ENCODE measurements at regions not wholly inside any gene's neighbourhood (a gene's known extent, or its start where the extent isn't known, plus 50 kb on each side); places are given as distances from the start of the nearest gene placed in this dataset.
"Not testable (repeated sequence)": the region's sequence is repeated elsewhere in the genome, so short reads cannot be mapped to it uniquely, and the experiment has no call there.

DNA sequence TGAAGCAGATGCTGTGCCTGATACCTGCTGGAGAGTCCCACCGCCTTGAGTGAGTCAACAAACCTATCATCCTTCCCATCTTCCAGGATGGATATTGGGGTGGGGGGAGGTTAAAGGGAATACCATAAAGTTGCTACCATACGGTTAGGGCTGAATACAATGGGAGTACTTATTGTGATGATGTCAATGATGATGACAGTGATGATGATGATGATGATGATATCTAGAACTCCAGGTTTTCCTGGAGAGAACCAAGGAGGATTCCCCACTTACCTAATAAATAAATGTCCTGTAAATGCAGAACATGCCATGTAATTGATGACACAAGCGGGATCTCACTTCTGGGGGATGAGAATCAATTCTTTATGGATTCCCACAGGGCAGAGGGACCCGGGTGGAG lies 370.9 kb downstream of the BCL2L11 start:
- H3K27me3 Mint-ChIP-seq (ENCODE audit: unreplicated experiment); H3K36me3 Mint-ChIP-seq (ENCODE audit: insufficient read depth, unreplicated experiment); intact Hi-C loops (cut with micrococcal nuclease; ENCODE audit: unreplicated experiment); CTCF ChIA-PET; DNase-seq; H3K27ac Mint-ChIP-seq (ENCODE audit: unreplicated experiment); H3K4me1 Mint-ChIP-seq (ENCODE audit: low read depth, unreplicated experiment); BruUV-seq (replicated peaks); H3K9me3 Mint-ChIP-seq (ENCODE audit: low read depth, unreplicated experiment): not testable (repeated sequence)
- H3K4me3 Mint-ChIP-seq (ENCODE audit: low read depth, unreplicated experiment): peak overlapping the region; percentile 32

- H3K27me3 Mint-ChIP-seq (ENCODE audit: unreplicated experiment); H3K9me3 Mint-ChIP-seq (ENCODE audit: low read depth, unreplicated experiment); DNase-seq; intact Hi-C loops (cut with micrococcal nuclease; ENCODE audit: unreplicated experiment); BruUV-seq (replicated peaks); CTCF ChIA-PET; H3K4me1 Mint-ChIP-seq (ENCODE audit: low read depth, unreplicated experiment); H3K36me3 Mint-ChIP-seq (ENCODE audit: insufficient read depth, unreplicated experiment): not testable (repeated sequence)
- Mint-ChIP-seq H3K4me3 (ENCODE audit: low read depth, unreplicated experiment) (peak overlapping the region; percentile 63), H3K27ac (ENCODE audit: unreplicated experiment) (peak overlapping the region; percentile 64)
These were observed 372.4 kb downstream of the BCL2L11 start for GRCh38 chr2:111492995-111493719.

GRCh38 chr2:111493720-111494078 lies 373.0 kb downstream of the BCL2L11 start:
- Mint-ChIP-seq H3K4me1 (ENCODE audit: low read depth, unreplicated experiment) (peaks cover 11% of the 10 kb centered on the region), H3K27ac (ENCODE audit: unreplicated experiment) (peak overlapping the region; percentile 64), H3K4me3 (ENCODE audit: low read depth, unreplicated experiment) (peak overlapping the region; percentile 63)
- intact Hi-C loops (cut with micrococcal nuclease; ENCODE audit: unreplicated experiment); DNase-seq; H3K27me3 Mint-ChIP-seq (ENCODE audit: unreplicated experiment); H3K36me3 Mint-ChIP-seq (ENCODE audit: insufficient read depth, unreplicated experiment); CTCF ChIA-PET; H3K9me3 Mint-ChIP-seq (ENCODE audit: low read depth, unreplicated experiment): not testable (repeated sequence)
- TSS peak; percentile 59 for BruUV-seq (replicated peaks)

- H3K9me3 Mint-ChIP-seq (ENCODE audit: low read depth, unreplicated experiment); CTCF ChIA-PET; DNase-seq; H3K27me3 Mint-ChIP-seq (ENCODE audit: unreplicated experiment); H3K36me3 Mint-ChIP-seq (ENCODE audit: insufficient read depth, unreplicated experiment); intact Hi-C loops (cut with micrococcal nuclease; ENCODE audit: unreplicated experiment): not testable (repeated sequence)
- H3K27ac Mint-ChIP-seq (ENCODE audit: unreplicated experiment): peak overlapping the region; percentile 64
- TSS peak; percentile 67 for BruUV-seq (replicated peaks)
- peak overlapping the region; percentile 63 for H3K4me3 Mint-ChIP-seq (ENCODE audit: low read depth, unreplicated experiment)
- H3K4me1 Mint-ChIP-seq (ENCODE audit: low read depth, unreplicated experiment): peaks cover 11% of the 10 kb centered on the region
These were observed 373.7 kb downstream of the BCL2L11 start for GRCh38 chr2:111494288-111494980.

GRCh38 chr2:111494981-111495315 lies 374.2 kb downstream of the BCL2L11 start:
- intact Hi-C loops (cut with micrococcal nuclease; ENCODE audit: unreplicated experiment); H3K27ac Mint-ChIP-seq (ENCODE audit: unreplicated experiment); H3K27me3 Mint-ChIP-seq (ENCODE audit: unreplicated experiment); H3K9me3 Mint-ChIP-seq (ENCODE audit: low read depth, unreplicated experiment); H3K36me3 Mint-ChIP-seq (ENCODE audit: insufficient read depth, unreplicated experiment); DNase-seq; CTCF ChIA-PET; BruUV-seq (replicated peaks): not testable (repeated sequence)
- Mint-ChIP-seq H3K4me1 (ENCODE audit: low read depth, unreplicated experiment) (peaks cover 11% of the 10 kb centered on the region), H3K4me3 (ENCODE audit: low read depth, unreplicated experiment) (peak overlapping the region; percentile 63)

- CTCF ChIA-PET; H3K27me3 Mint-ChIP-seq (ENCODE audit: unreplicated experiment); H3K9me3 Mint-ChIP-seq (ENCODE audit: low read depth, unreplicated experiment); H3K27ac Mint-ChIP-seq (ENCODE audit: unreplicated experiment); BruUV-seq (replicated peaks); H3K36me3 Mint-ChIP-seq (ENCODE audit: insufficient read depth, unreplicated experiment); H3K4me3 Mint-ChIP-seq (ENCODE audit: low read depth, unreplicated experiment); DNase-seq; intact Hi-C loops (cut with micrococcal nuclease; ENCODE audit: unreplicated experiment): not testable (repeated sequence)
- H3K4me1 Mint-ChIP-seq (ENCODE audit: low read depth, unreplicated experiment): peaks cover 11% of the 10 kb centered on the region
These were observed 374.9 kb downstream of the BCL2L11 start for GRCh38 chr2:111495636-111496035.

GRCh38 chr2:111496176-111496575 lies 375.5 kb downstream of the BCL2L11 start:
- H3K36me3 Mint-ChIP-seq (ENCODE audit: insufficient read depth, unreplicated experiment); BruUV-seq (replicated peaks); CTCF ChIA-PET; intact Hi-C loops (cut with micrococcal nuclease; ENCODE audit: unreplicated experiment); H3K9me3 Mint-ChIP-seq (ENCODE audit: low read depth, unreplicated experiment); H3K27me3 Mint-ChIP-seq (ENCODE audit: unreplicated experiment); H3K27ac Mint-ChIP-seq (ENCODE audit: unreplicated experiment); H3K4me3 Mint-ChIP-seq (ENCODE audit: low read depth, unreplicated experiment): not testable (repeated sequence)
- peaks cover 11% of the 10 kb centered on the region for H3K4me1 Mint-ChIP-seq (ENCODE audit: low read depth, unreplicated experiment)
- DNase-seq: peak; percentile 42

DNA sequence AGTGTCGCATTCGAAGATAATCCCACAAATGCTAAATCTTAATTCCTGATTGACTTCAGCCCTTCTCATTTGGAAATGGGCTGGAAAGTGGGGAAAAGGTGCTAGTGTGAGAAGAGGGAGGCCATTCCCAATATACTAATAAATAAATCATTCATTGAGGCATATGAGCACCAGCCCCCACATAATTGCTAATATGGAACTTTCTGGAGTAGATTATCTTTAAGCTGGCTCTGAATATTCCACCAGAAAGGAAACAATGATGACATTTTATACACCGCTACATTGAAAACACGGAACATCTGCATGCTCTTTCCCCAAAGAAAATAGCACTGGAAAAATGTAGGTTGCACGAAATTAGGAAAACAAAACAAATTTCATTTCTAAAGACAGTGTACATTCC lies 376.1 kb downstream of the BCL2L11 start:
- peaks cover 11% of the 10 kb centered on the region for H3K4me1 Mint-ChIP-seq (ENCODE audit: low read depth, unreplicated experiment)
- intact Hi-C loops (cut with micrococcal nuclease; ENCODE audit: unreplicated experiment); H3K4me3 Mint-ChIP-seq (ENCODE audit: low read depth, unreplicated experiment); H3K27me3 Mint-ChIP-seq (ENCODE audit: unreplicated experiment); CTCF ChIA-PET; DNase-seq; H3K27ac Mint-ChIP-seq (ENCODE audit: unreplicated experiment); H3K9me3 Mint-ChIP-seq (ENCODE audit: low read depth, unreplicated experiment); BruUV-seq (replicated peaks); H3K36me3 Mint-ChIP-seq (ENCODE audit: insufficient read depth, unreplicated experiment): not testable (repeated sequence)

GRCh38 chr2:111497270-111497669 lies 376.6 kb downstream of the BCL2L11 start:
- H3K9me3 Mint-ChIP-seq (ENCODE audit: low read depth, unreplicated experiment); H3K4me3 Mint-ChIP-seq (ENCODE audit: low read depth, unreplicated experiment); DNase-seq; intact Hi-C loops (cut with micrococcal nuclease; ENCODE audit: unreplicated experiment); CTCF ChIA-PET; BruUV-seq (replicated peaks); H3K27me3 Mint-ChIP-seq (ENCODE audit: unreplicated experiment); H3K36me3 Mint-ChIP-seq (ENCODE audit: insufficient read depth, unreplicated experiment): not testable (repeated sequence)
- Mint-ChIP-seq H3K27ac (ENCODE audit: unreplicated experiment) (peak overlapping the region; percentile 4), H3K4me1 (ENCODE audit: low read depth, unreplicated experiment) (peaks cover 11% of the 10 kb centered on the region)

DNA sequence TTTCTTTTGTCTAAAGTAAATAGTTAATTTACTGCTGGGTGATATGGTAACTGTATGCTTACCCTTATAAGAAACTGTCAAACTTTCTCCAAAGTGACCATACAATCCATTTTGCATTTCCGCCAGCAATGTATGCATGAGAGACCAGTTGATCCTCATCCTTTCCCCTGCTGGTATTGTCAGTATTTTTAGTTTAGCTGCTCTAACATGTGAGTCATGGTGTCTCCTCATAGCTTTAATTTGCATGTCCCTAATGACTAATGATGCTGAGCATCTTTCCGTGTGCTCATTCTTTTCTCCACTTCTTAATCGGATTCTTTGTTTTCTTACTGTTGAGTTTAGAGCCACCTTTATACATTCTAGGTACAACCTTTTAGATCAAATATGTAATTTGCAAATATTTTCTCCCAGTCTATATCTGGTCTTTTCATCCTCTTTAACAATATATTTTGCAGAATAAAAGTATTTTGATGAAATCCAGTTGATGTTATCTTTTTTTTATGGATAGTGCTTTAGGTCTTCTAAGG lies 379.9 kb downstream of the BCL2L11 start:
- DNase-seq; CTCF ChIA-PET; H3K27me3 Mint-ChIP-seq (ENCODE audit: unreplicated experiment): not testable (repeated sequence)

More for the DNA sequence above, 379.9 kb downstream of the BCL2L11 start:
- H3K4me3 Mint-ChIP-seq (ENCODE audit: low read depth, unreplicated experiment); H3K36me3 Mint-ChIP-seq (ENCODE audit: insufficient read depth, unreplicated experiment); H3K9me3 Mint-ChIP-seq (ENCODE audit: low read depth, unreplicated experiment); intact Hi-C loops (cut with micrococcal nuclease; ENCODE audit: unreplicated experiment); BruUV-seq (replicated peaks); H3K27ac Mint-ChIP-seq (ENCODE audit: unreplicated experiment): not testable (repeated sequence)
- peaks cover 11% of the 10 kb centered on the region for H3K4me1 Mint-ChIP-seq (ENCODE audit: low read depth, unreplicated experiment)
